IPS-NIHi7 (cell line): ENCODE measurements at regions not wholly inside any gene's neighbourhood (a gene's known extent, or its start where the extent isn't known, plus 50 kb on each side); places are given as distances from the start of the nearest gene placed in this dataset.
"Not testable (repeated sequence)": the region's sequence is repeated elsewhere in the genome, so short reads cannot be mapped to it uniquely, and the experiment has no call there.

ENCODE experiments used
- DNase-seq: peaks from one replicate; pipeline ENCODE4 v3.0.0; 2012; ENCODE audit warnings: mixed read lengths; ENCODE audit errors: extremely low spot score

DNA sequence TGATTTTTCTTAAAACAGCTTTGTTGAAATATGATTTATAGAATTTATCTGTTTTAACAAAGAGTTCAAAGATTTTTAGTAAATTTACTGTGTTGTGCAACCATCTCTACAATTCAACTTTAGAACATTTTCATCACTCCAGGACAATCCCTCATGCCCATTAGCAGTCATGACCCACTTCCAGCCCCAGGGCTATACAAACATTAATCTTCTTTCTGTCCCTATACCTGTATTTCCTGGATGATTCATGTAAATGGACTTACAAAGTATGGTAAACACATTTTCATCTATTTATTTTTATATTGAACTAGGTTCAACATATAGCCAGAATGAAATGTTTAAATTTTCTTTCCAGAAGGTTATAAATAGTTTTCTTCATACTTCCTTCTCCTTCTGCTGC lies 127.8 kb upstream of the CCDC180 start:
- DNase-seq: no peak

GRCh38 chr9:97176206-97176605 lies 131.3 kb upstream of the CCDC180 start:
- DNase-seq: no peak

DNA sequence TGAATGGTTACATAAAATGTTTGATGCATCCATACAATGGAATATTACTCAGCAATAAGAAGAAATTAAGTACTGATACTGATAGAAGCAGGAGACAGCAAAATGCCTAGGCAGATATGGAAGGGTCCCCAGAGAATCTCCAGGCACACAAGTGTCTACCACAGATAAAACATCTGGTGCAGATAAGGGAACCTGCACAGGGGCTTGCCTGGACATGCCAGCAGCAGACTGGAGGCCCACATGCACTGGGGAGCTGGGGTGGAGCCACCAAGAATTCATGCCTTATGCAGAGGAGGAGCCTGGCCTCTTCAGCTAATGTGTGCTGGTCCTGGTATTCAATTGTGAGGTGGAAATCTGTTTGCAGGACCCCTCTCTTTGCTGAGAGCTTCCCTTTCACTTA lies 129.2 kb upstream of the CTSV start:
- not testable (repeated sequence) for DNase-seq

DNA sequence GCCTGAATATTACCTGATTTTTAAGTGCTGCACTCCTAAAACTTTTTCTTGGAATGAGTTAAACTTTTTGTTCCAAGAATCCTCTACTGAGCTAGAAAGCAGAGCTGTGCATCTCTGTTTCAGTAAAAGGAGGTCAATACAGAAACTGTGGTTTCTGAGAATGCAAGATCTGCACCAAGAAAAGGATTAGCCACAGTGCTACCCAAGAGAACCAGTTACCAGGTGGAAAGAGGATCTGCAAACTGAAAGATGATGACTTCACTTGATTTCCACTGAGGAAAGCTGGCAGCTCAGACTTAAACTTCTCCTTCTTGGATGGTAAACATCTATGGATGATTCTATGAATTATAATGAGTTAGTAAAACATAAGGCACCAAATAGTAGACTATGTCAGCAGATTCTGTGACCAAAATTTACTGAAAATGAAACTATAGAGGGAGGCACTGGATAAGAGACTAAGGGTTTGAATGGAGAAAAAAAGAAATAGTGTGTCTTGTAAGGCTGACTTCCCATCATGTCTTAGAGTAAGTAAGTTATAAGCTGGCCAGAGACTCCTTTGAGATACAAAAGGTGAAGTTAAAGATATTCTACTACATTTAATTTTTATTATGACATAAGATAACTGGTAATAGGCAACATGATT lies 127.7 kb upstream of the CTSV start:
- not testable (repeated sequence) for DNase-seq

- no peak for DNase-seq
Observed at GRCh38 chr9:97160255-97160654, 121.3 kb upstream of the CTSV start.

DNA sequence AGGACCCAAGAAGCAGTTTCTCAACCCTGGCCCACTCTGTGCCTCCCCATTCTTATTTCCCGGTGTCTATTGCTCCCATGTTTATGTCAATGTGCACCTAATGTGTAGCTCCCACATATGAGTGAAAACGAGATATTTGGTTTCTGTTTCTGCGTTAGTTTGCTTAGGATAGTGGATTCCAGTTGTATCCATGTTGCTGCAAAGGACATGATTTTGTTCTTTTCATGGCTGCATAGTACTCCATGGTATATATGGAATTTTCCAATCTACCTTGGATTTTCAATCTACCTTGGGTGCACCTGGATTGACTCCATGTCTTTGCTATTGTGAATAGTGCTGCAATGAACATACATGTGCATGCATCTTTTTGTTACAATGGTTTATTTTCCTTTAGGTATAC lies 119.8 kb upstream of the CTSV start:
- not testable (repeated sequence) for DNase-seq

- DNase-seq: not testable (repeated sequence)
Observed at GRCh38 chr9:97155441-97155840, 116.5 kb upstream of the CTSV start.

- DNase-seq: no peak
Observed at GRCh38 chr9:97153967-97154366, 115.0 kb upstream of the CTSV start.

DNA sequence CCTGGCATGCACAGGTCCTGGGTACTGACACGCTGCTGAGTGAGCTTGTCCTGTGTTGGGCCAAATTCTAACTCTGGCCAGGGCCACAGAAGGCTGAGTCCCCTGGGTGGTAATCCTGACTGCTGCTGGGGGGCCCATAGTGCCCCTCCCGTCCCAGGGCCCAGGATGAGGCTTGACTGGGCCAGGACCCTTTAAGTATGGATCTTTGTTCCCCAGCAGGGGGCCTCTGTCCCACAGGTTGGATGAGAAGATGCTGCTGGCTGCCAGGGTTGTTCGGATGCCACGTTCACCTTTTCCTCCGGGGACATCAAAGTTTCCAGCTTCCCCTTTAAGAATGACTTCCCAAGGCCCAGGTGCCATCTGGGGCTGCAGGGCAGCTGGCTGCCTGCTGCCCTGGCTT lies 114.2 kb upstream of the CTSV start:
- not testable (repeated sequence) for DNase-seq

DNA sequence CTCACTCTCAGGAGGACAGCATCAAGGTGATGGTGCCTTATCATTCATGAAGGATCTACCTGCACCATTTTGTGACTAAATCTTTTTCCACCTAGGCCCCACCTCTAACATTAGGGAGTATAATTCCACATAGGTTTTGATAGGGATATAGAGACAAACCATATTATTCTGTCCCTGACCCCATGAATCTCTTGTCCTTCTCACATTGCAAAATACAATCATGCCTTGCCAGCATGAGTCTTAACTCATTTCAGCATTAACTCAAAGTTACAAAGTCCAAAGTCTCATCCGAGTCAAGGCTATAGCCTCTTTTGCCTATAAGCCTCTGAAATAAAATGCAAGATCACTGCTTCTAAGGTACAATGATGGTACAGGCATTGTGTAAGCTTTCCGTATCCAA lies 111.5 kb upstream of the CTSV start:
- not testable (repeated sequence) for DNase-seq

DNA sequence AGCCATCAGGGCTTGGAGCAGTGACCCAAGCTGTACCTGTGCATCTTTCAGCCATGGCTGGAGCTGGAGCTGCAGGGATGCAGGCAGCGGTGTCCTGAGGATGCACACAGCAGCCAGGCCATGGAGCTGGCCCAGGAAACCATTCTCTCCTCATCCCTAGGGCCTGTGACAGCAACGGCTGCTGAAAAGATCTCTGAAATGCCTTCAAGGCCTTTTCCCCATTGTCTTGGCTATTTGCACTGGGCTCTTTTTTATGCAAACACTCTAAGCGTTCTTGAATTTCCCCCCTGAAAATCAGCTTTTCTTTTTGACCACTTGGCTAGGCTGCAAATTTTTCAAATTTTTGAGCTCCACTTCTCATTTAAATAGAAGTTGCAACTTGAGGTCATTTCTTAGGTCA lies 109.5 kb upstream of the CTSV start:
- DNase-seq: not testable (repeated sequence)

DNA sequence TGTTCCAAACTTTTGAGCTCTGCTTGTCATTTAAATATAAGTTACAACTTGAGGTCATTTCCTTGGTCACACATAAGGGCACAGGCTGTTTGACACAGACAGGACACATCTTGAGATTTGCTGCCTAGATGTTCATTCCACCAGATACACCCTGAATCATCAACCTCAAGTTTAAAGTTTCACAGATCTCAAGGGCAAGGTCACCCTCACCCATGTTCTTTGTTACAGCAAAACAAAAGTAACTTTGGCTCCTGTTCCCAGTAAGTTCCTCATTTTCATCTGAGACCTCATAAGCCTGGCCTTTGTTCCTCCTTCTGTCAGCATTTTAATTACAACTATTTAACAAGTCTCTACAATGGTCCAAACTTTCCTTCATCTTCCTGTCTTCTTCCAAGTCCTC lies 106.7 kb upstream of the CTSV start:
- not testable (repeated sequence) for DNase-seq

- DNase-seq: no peak
Observed at GRCh38 chr9:97140566-97140965, 101.6 kb upstream of the CTSV start.

- DNase-seq: no peak
Observed at GRCh38 chr9:97136421-97136820, 97.5 kb upstream of the CTSV start.

- DNase-seq: not testable (repeated sequence)
Observed at GRCh38 chr9:97133966-97134365, 95.0 kb upstream of the CTSV start.

- no peak for DNase-seq
Observed at GRCh38 chr9:97132865-97133264, 93.9 kb upstream of the CTSV start.

DNA sequence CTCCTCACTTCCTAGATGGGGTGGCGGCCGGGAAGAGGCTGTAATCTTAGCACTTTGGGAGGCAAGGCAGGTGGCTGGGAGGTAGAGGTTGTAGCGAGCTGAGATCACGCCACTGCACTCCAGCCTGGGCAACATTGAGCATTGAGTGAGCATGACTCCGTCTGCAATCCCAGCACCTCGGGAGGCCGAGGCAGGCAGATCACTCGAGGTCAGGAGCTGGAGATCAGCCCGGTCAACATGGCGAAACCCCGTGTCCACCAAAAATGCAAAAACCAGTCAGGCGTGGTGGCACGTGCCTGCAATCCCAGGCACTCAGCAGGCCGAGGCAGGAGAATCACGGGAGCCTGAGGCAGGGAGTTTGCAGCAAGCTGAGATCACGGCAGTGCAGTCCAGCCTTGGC lies 91.9 kb upstream of the CTSV start:
- DNase-seq: not testable (repeated sequence)

DNA sequence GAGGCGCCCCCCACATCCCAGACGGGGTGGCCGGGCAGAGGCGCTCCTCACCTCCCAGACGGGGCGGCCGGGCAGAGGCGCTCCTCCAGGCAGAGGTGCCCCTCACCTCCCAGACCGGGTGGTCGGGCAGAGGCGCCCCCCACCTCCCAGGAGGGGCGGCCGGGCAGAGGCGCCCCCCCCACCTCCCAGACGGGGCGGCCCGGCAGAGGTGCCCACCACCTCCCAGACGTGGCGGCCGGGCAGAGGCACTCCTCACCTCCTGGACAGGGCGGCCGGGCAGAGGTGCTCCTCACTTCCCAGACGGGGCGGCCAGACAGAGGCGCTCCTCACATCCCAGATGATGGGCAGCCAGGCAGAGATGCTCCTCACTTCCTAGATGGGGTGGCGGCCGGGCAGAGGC lies 91.4 kb upstream of the CTSV start:
- not testable (repeated sequence) for DNase-seq

DNA sequence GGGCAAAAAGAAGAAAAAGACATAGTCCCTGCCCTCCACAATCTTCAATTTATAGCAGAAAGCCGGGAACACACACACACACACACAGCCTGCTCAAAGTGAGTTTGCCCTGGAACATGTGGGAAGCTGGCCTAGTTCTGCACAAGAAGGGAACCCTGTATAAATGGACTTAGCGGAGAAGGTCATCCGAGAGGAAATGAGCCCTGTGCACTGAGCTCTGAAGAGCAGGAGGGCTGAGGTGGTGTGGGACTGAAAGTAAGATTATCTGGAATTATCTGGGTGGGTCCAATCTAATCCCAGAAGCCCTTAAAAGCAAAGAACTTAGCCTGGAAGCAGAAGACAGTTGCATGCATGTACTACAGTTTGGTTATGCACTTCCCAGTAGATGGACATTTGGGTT lies 90.0 kb upstream of the CTSV start:
- DNase-seq: no peak

- DNase-seq: no peak
Observed at GRCh38 chr9:97124256-97124655, 85.3 kb upstream of the CTSV start.

DNA sequence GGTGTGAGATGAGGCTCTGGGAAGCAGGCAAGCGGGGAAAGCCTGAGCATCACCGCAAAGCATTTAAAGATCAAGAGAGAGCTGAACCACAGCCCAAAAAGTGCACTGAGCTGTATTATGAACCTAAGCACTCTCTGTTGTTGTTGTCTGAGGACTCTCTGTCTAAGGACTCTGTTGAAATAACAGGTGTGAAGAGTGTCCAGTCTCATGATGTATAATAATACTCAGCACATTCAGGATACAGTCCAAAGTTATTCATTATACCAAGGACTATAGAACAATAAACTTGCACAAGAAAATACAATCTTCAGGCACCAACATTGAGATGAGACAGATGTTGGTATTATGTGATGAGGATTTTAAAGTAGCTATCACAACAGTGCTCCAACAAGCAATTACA lies 71.8 kb upstream of the CTSV start:
- DNase-seq: no peak

DNA sequence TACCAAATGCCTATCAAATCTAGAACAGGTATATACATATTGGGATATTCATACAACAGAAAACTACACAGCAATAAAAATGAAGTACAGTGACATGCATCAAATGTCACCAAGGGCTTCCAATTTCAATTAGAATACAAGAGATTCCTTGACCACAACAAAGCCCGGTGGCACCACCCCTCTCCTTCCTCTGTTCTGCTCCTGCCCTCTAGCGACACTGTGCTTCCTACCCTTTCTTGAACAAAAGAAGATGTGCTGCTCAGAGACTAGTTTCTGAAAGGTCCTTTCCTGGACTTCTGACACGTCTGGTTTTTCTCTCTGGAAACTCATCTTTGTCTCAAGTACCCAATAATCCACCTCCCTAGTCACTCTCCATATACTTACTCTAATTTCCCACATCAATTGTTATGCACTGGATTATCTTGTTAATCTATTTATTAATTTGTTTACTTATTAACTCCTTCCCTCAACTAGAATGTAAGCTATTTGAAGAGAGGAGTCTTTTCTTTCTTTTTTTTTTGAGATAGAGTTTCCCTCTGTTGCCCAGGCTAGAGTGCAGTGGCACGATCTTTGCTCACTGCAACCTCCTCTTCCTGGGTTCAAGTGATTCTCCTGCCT lies 70.4 kb upstream of the CTSV start:
- peak; percentile 71 for DNase-seq

GRCh38 chr9:97105220-97105619 lies 66.3 kb upstream of the CTSV start:
- DNase-seq: not testable (repeated sequence)
